CD1c-positive myeloid dendritic cell (primary cell): ENCODE measurements at regions not wholly inside any gene's neighbourhood (a gene's known extent, or its start where the extent isn't known, plus 50 kb on each side); places are given as distances from the start of the nearest gene placed in this dataset.
A peak's percentile ranks its signal among the peaks of the same experiment; 100 is the strongest.

Experiments used
- DNase-seq: peaks from one replicate; pipeline ENCODE4 v3.0.0-alpha.2; 2016; ENCODE audit errors: extremely low spot score

GRCh38 chr4:180799798-180800197, 1443.4 kb upstream of the TENM3 start:
- no peak for DNase-seq

GRCh38 chr4:180805101-180805500, 1438.1 kb upstream of the TENM3 start:
- DNase-seq, result no peak

GRCh38 chr4:180808862-180809261, 1434.3 kb upstream of the TENM3 start:
- DNase-seq, result no peak

GRCh38 chr4:180809439-180809838, 1433.8 kb upstream of the TENM3 start:
- no peak for DNase-seq

GRCh38 chr4:180810581-180810980, 1432.6 kb upstream of the TENM3 start:
- DNase-seq, result no peak

- DNase-seq, result peak; percentile 7
Measured at GRCh38 chr4:180811556-180811955, 1431.6 kb upstream of the TENM3 start.

- DNase-seq, result no peak
Measured at GRCh38 chr4:180812783-180813182, 1430.4 kb upstream of the TENM3 start.

- DNase-seq, result no peak
Measured at GRCh38 chr4:180814875-180815417, 1428.3 kb upstream of the TENM3 start.

GRCh38 chr4:180817529-180817928, 1425.7 kb upstream of the TENM3 start:
- no peak for DNase-seq

- DNase-seq, result no peak
Measured at GRCh38 chr4:180823108-180823507, 1420.1 kb upstream of the TENM3 start.

- DNase-seq, result no peak
Measured at GRCh38 chr4:180827232-180828009, 1415.8 kb upstream of the TENM3 start.

GRCh38 chr4:180828455-180829018, 1414.7 kb upstream of the TENM3 start:
- no peak for DNase-seq

- DNase-seq, result no peak
Measured at GRCh38 chr4:180832073-180832472, 1411.1 kb upstream of the TENM3 start.

- no peak for DNase-seq
Measured at GRCh38 chr4:180840142-180840541, 1403.1 kb upstream of the TENM3 start.

GRCh38 chr4:180850318-180850940, 1392.8 kb upstream of the TENM3 start:
- DNase-seq, result no peak

GRCh38 chr4:180852738-180853137, 1390.5 kb upstream of the TENM3 start:
- DNase-seq, result no peak

GRCh38 chr4:180855184-180855583, 1388.0 kb upstream of the TENM3 start:
- no peak for DNase-seq

GRCh38 chr4:180860089-180860720, 1383.0 kb upstream of the TENM3 start:
- DNase-seq, result no peak

GRCh38 chr4:180861651-180862050, 1381.6 kb upstream of the TENM3 start:
- no peak for DNase-seq

- no peak for DNase-seq
Measured at GRCh38 chr4:180866933-180867643, 1376.1 kb upstream of the TENM3 start.

GRCh38 chr4:180870623-180871022, 1372.6 kb upstream of the TENM3 start:
- DNase-seq, result no peak

GRCh38 chr4:180898305-180898704, 1344.9 kb upstream of the TENM3 start:
- DNase-seq, result no peak
